Amygdala (tissue), 56 donors: ENCODE measurements at regions not wholly inside any gene's neighbourhood (a gene's known extent, or its start where the extent isn't known, plus 50 kb on each side); places are given as distances from the start of the nearest gene placed in this dataset.
A peak's percentile ranks its signal among the peaks of the same experiment; 100 is the strongest.

Source experiments
- DNase-seq, 56 donors: peaks; one replicate each; lab custom pipeline; 2025; lab: John Stamatoyannopoulos, UW

- DNase-seq, result no peak
Measured at GRCh38 chr12:64931321-64931720, 106.9 kb downstream of the TBC1D30 start.

GRCh38 chr12:64931981-64932380 lies 107.5 kb downstream of the TBC1D30 start:
- no peak for DNase-seq

- DNase-seq, result no peak
Measured at GRCh38 chr12:64933791-64934190, 109.3 kb downstream of the TBC1D30 start.

- DNase-seq, result no peak
Measured at GRCh38 chr12:64937452-64937851, 113.0 kb downstream of the TBC1D30 start.

- no peak for DNase-seq
Measured at GRCh38 chr12:64938179-64938578, 113.7 kb downstream of the TBC1D30 start.

- no peak for DNase-seq
Measured at GRCh38 chr12:64943686-64944085, 119.2 kb downstream of the TBC1D30 start.

- no peak for DNase-seq
Measured at GRCh38 chr12:64944966-64945365, 120.5 kb downstream of the TBC1D30 start.

- DNase-seq, result peak in 55 of 56 donors; percentile 17 to 98 (median 82)
Measured at GRCh38 chr12:64946132-64946829, 121.8 kb downstream of the TBC1D30 start.

GRCh38 chr12:64950711-64951298 lies 126.4 kb downstream of the TBC1D30 start:
- no peak for DNase-seq

- DNase-seq, result no peak
Measured at GRCh38 chr12:64951944-64952343, 127.5 kb downstream of the TBC1D30 start.

GRCh38 chr12:64955746-64956145 lies 131.3 kb downstream of the TBC1D30 start:
- DNase-seq, result no peak

GRCh38 chr12:64965920-64966319 lies 141.5 kb downstream of the TBC1D30 start:
- no peak for DNase-seq

- DNase-seq, result no peak
Measured at GRCh38 chr12:64968989-64969819, 144.8 kb downstream of the TBC1D30 start.

- DNase-seq, result no peak
Measured at GRCh38 chr12:64976131-64976530, 145.0 kb downstream of the WIF1 start.

GRCh38 chr12:64983771-64984278 lies 137.3 kb downstream of the WIF1 start:
- no peak for DNase-seq

- DNase-seq, result peak in 13 of 56 donors; percentile 2 to 46 (median 11)
Measured at GRCh38 chr12:64991121-64991611, 129.9 kb downstream of the WIF1 start.

GRCh38 chr12:64992116-64992515 lies 129.0 kb downstream of the WIF1 start:
- DNase-seq, result peak in 2 of 56 donors; percentile 1 to 3

- DNase-seq, result no peak
Measured at GRCh38 chr12:64992641-64993040, 128.5 kb downstream of the WIF1 start.

GRCh38 chr12:64993461-64993860 lies 127.6 kb downstream of the WIF1 start:
- no peak for DNase-seq

- no peak for DNase-seq
Measured at GRCh38 chr12:64995816-64996215, 125.3 kb downstream of the WIF1 start.

GRCh38 chr12:64997858-64998257 lies 123.2 kb downstream of the WIF1 start:
- no peak for DNase-seq
